ENCODE measurements at regions not wholly inside any gene's neighbourhood (a gene's known extent, or its start where the extent isn't known, plus 50 kb on each side); places are given as distances from the start of the nearest gene placed in this dataset.

- DNase-seq (ENCODE audit: low read depth in 2 of 3, low spot score in 1 of 3), result no peak
Measured at GRCh38 chr18:78174737-78175136, 804.9 kb upstream of the SALL3 start.

- DNase-seq (ENCODE audit: low read depth in 2 of 3, low spot score in 1 of 3), result no peak
Measured at GRCh38 chr18:78178812-78179211, 800.8 kb upstream of the SALL3 start.

GRCh38 chr18:78180741-78181140 lies 798.9 kb upstream of the SALL3 start:
- no peak for DNase-seq (ENCODE audit: low read depth in 2 of 3, low spot score in 1 of 3)

GRCh38 chr18:78183815-78184214 lies 795.8 kb upstream of the SALL3 start:
- no peak for DNase-seq (ENCODE audit: low read depth in 2 of 3, low spot score in 1 of 3)

- DNase-seq (ENCODE audit: low read depth in 2 of 3, low spot score in 1 of 3), result no peak
Measured at GRCh38 chr18:78191276-78191675, 788.3 kb upstream of the SALL3 start.

- DNase-seq (ENCODE audit: low read depth in 2 of 3, low spot score in 1 of 3), result no peak
Measured at GRCh38 chr18:78192054-78192453, 787.6 kb upstream of the SALL3 start.

- DNase-seq (ENCODE audit: low read depth in 2 of 3, low spot score in 1 of 3), result no peak
Measured at GRCh38 chr18:78196280-78196679, 783.3 kb upstream of the SALL3 start.

GRCh38 chr18:78199002-78199401 lies 780.6 kb upstream of the SALL3 start:
- no peak for DNase-seq (ENCODE audit: low read depth in 2 of 3, low spot score in 1 of 3)

- no peak for DNase-seq (ENCODE audit: low read depth in 2 of 3, low spot score in 1 of 3)
Measured at GRCh38 chr18:78199611-78200010, 780.0 kb upstream of the SALL3 start.

GRCh38 chr18:78207942-78208341 lies 771.7 kb upstream of the SALL3 start:
- DNase-seq (ENCODE audit: low read depth in 2 of 3, low spot score in 1 of 3), result no peak

GRCh38 chr18:78208461-78208860 lies 771.2 kb upstream of the SALL3 start:
- no peak for DNase-seq (ENCODE audit: low read depth in 2 of 3, low spot score in 1 of 3)

GRCh38 chr18:78213361-78213994 lies 766.1 kb upstream of the SALL3 start:
- DNase-seq (ENCODE audit: low read depth in 2 of 3, low spot score in 1 of 3), result no peak

GRCh38 chr18:78221496-78221895 lies 758.1 kb upstream of the SALL3 start:
- no peak for DNase-seq (ENCODE audit: low read depth in 2 of 3, low spot score in 1 of 3)

- DNase-seq (ENCODE audit: low read depth in 2 of 3, low spot score in 1 of 3), result no peak
Measured at GRCh38 chr18:78228974-78229373, 750.6 kb upstream of the SALL3 start.

GRCh38 chr18:78230911-78231310 lies 748.7 kb upstream of the SALL3 start:
- DNase-seq (ENCODE audit: low read depth in 2 of 3, low spot score in 1 of 3), result no peak

- no peak for DNase-seq (ENCODE audit: low read depth in 2 of 3, low spot score in 1 of 3)
Measured at GRCh38 chr18:78232196-78232595, 747.4 kb upstream of the SALL3 start.

GRCh38 chr18:78237864-78238263 lies 741.8 kb upstream of the SALL3 start:
- DNase-seq (ENCODE audit: low read depth in 2 of 3, low spot score in 1 of 3), result no peak

GRCh38 chr18:78238404-78239089 lies 741.1 kb upstream of the SALL3 start:
- no peak for DNase-seq (ENCODE audit: low read depth in 2 of 3, low spot score in 1 of 3)

GRCh38 chr18:78239090-78239457 lies 740.5 kb upstream of the SALL3 start:
- DNase-seq (ENCODE audit: low read depth in 2 of 3, low spot score in 1 of 3), result no peak

- DNase-seq (ENCODE audit: low read depth in 2 of 3, low spot score in 1 of 3), result no peak
Measured at GRCh38 chr18:78240101-78240500, 739.5 kb upstream of the SALL3 start.

- no peak for DNase-seq (ENCODE audit: low read depth in 2 of 3, low spot score in 1 of 3)
Measured at GRCh38 chr18:78240627-78241252, 738.9 kb upstream of the SALL3 start.

- DNase-seq (ENCODE audit: low read depth in 2 of 3, low spot score in 1 of 3), result no peak
Measured at GRCh38 chr18:78241535-78242253, 737.9 kb upstream of the SALL3 start.

All from stimulated activated CD4-positive, alpha-beta T cell treated with anti-CD3 and anti-CD28 coated beads, Interleukin-12 subunit alpha, Interleukin-12 subunit beta, amount 100 ng/mL, for 48 hours (primary cell).